Endothelial cell of umbilical vein (primary cell): ENCODE measurements at regions not wholly inside any gene's neighbourhood (a gene's known extent, or its start where the extent isn't known, plus 50 kb on each side); places are given as distances from the start of the nearest gene placed in this dataset.

Experiments used
- BruUV-seq: library from RNA; stranded (reverse); fragments of 400-500 nt; replicated peaks from 2 replicates; lab custom pipeline; 2021; lab: Mats Ljungman, UMichigan
- CTCF ChIA-PET: fragments of 300-600, 350-600 bp; sonication (Branson Sonifier 250); formaldehyde crosslinking; loops from one replicate; lab custom pipeline; 2021; ENCODE audit warnings: antibody characterized with exemption, inconsistent platforms; lab: Charles Lee
- POLR2A ChIA-PET: fragments of 300-600, 350-600 bp; sonication (Branson Sonifier 250); formaldehyde crosslinking; loops from one replicate; lab custom pipeline; 2021; ENCODE audit warnings: antibody characterized with exemption, inconsistent platforms; lab: Charles Lee
- DNase-seq: peaks from one replicate; pipeline ENCODE4 v3.0.0-alpha.2; 2011; ENCODE audit warnings: low read depth, low spot score
- FAIRE-seq: peaks from 2 replicates; lab custom pipeline; 2011; peaks lifted over from hg19 to GRCh38; lab: Jason Lieb, UNC
- H2AFZ ChIP-seq: 2 replicates; pipeline ENCODE4 v1.6.0; 2012; ENCODE audit warnings: low read depth, low read length, control low read depth, inconsistent platforms
- H3K27ac ChIP-seq: 2 replicates; pipeline ENCODE4 v1.5.1; 2011; ENCODE audit warnings: low read depth, mild to moderate bottlenecking, control low read depth, low read length, moderate library complexity; ENCODE audit not compliant: insufficient read depth
- H3K27me3 ChIP-seq, 2 experiments: 2 replicates each; pipeline versions ENCODE4 v1.6.0 to v1.6.1; 2011; ENCODE audit warnings: low read length in 2 of 2, mixed read lengths in 1 of 2; ENCODE audit not compliant: control insufficient read depth in 2 of 2, insufficient read depth in 2 of 2
- H3K36me3 ChIP-seq, 2 experiments: 2 replicates in 1 of 2; 3 replicates in 1 of 2; pipeline ENCODE4 v1.5.1; 2011; ENCODE audit warnings: low read length in 2 of 2, mild to moderate bottlenecking in 1 of 2, moderate library complexity in 1 of 2; ENCODE audit not compliant: control insufficient read depth in 2 of 2, insufficient read depth in 2 of 2; ENCODE audit errors: extremely low read depth in 1 of 2
- H3K4me1 ChIP-seq: 3 replicates; pipeline ENCODE4 v1.5.1; 2011; ENCODE audit warnings: mild to moderate bottlenecking, low read length; ENCODE audit not compliant: control insufficient read depth, insufficient read depth; ENCODE audit errors: extremely low read depth
- H3K4me2 ChIP-seq: 2 replicates; pipeline ENCODE4 v1.6.1; 2011; ENCODE audit warnings: low read length, control low read depth, mixed read lengths; ENCODE audit not compliant: insufficient read depth
- H3K4me3 ChIP-seq, 3 experiments: fragments of 200-600 bp in 1 of 3; sonication (generic), shearing (Covaris generic) in 1 of 3; replicated peaks in 1 of 3; 2 replicates each; pipeline ENCODE4 v1.5.1; 2011 to 2016; ENCODE audit warnings: control low read depth in 3 of 3, low read length in 3 of 3, mild to moderate bottlenecking in 2 of 3, inconsistent platforms in 1 of 3, low read depth in 1 of 3, moderate library complexity in 1 of 3; ENCODE audit not compliant: insufficient read depth in 1 of 3
- H3K79me2 ChIP-seq: 2 replicates; pipeline ENCODE4 v1.6.0; 2012; ENCODE audit warnings: low read length, inconsistent platforms; ENCODE audit not compliant: control insufficient read depth, insufficient read depth
- H3K9ac ChIP-seq: replicated peaks from 2 replicates; pipeline ENCODE3; 2011; ENCODE audit warnings: low read length, control low read depth; ENCODE audit not compliant: insufficient read depth; ENCODE audit errors: extremely low read depth
- H3K9me1 ChIP-seq: replicated peaks from 3 replicates; pipeline ENCODE4 v1.6.0; 2011; ENCODE audit warnings: mild to moderate bottlenecking, low read length; ENCODE audit not compliant: control insufficient read depth, insufficient read depth; ENCODE audit errors: extremely low read depth
- H3K9me3 ChIP-seq: replicated peaks from 2 replicates; pipeline ENCODE4 v1.5.1; 2012; ENCODE audit warnings: low read length, inconsistent platforms; ENCODE audit not compliant: control insufficient read depth, insufficient read depth
- H4K20me1 ChIP-seq: replicated peaks from 2 replicates; pipeline ENCODE3; 2011; ENCODE audit warnings: mild to moderate bottlenecking, low read length; ENCODE audit not compliant: control insufficient read depth, insufficient read depth; ENCODE audit errors: extremely low read depth
- CTCF ChIP-seq, 2 donors: IDR thresholded peaks; 1 replicate in 1 of 2; 2 replicates in 1 of 2; pipeline ENCODE4 v1.5.1; 2011; ENCODE audit warnings: low read length in 2 of 2, mild to moderate bottlenecking in 2 of 2, moderate library complexity in 2 of 2, control low read depth in 1 of 2, inconsistent platforms in 1 of 2, low read depth in 1 of 2; ENCODE audit not compliant: insufficient read depth in 1 of 2; ENCODE audit errors: extremely low read depth in 1 of 2
- EZH2 ChIP-seq: IDR thresholded peaks from 2 replicates; pipeline ENCODE4 v1.6.1; 2012; ENCODE audit warnings: borderline replicate concordance, low read depth, mild to moderate bottlenecking, moderate library complexity, low read length, inconsistent platforms; ENCODE audit not compliant: severe bottlenecking
- FOS ChIP-seq: IDR thresholded peaks from 2 replicates; pipeline ENCODE4 v1.6.1; 2011; ENCODE audit warnings: mild to moderate bottlenecking, low read length, moderate library complexity, borderline replicate concordance; ENCODE audit not compliant: insufficient read depth
- GATA2 ChIP-seq: IDR thresholded peaks from 2 replicates; pipeline ENCODE4 v1.7.0; 2011; ENCODE audit warnings: low read depth, mild to moderate bottlenecking, moderate library complexity, mixed read lengths, low read length; ENCODE audit not compliant: insufficient read length, insufficient read depth
- JUN ChIP-seq: IDR thresholded peaks from 2 replicates; pipeline ENCODE4 v1.6.1; 2011; ENCODE audit warnings: borderline replicate concordance, low read depth; ENCODE audit not compliant: insufficient read length, insufficient read depth
- MYC ChIP-seq: IDR thresholded peaks from one replicate; pipeline ENCODE4 v1.6.1; 2011; ENCODE audit warnings: mild to moderate bottlenecking, low read depth, low read length
- POLR2A ChIP-seq: IDR thresholded peaks from 2 replicates; pipeline ENCODE4 v1.6.1; 2012; ENCODE audit warnings: low read depth, mild to moderate bottlenecking, control low read depth, low read length
- POLR2AphosphoS5 ChIP-seq: IDR thresholded peaks from 2 replicates; pipeline ENCODE4 v1.6.1; 2012; ENCODE audit warnings: low read depth, mild to moderate bottlenecking, control low read depth, low read length, moderate library complexity; ENCODE audit not compliant: insufficient read depth
- dilution Hi-C: fragments of 300-500 bp; cut with MboI; formaldehyde crosslinking; loops from one replicate; pipeline ENCODE4 v1.15.0; 2019; ENCODE audit warnings: low sequenced_read_pairs; ENCODE audit not compliant: extremely low pct_ligation_motif_present
- intact Hi-C: fragments of 100-400 bp; cut with micrococcal nuclease; formaldehyde crosslinking; loops from one replicate; pipeline ENCODE4 v1.10.0; 2022
- TF ChIP-seq, protein P1 (sequence below): IDR thresholded peaks from 2 replicates; pipeline ENCODE4 v1.6.1; 2011; ENCODE audit not compliant: insufficient read depth, insufficient read length

DNA sequence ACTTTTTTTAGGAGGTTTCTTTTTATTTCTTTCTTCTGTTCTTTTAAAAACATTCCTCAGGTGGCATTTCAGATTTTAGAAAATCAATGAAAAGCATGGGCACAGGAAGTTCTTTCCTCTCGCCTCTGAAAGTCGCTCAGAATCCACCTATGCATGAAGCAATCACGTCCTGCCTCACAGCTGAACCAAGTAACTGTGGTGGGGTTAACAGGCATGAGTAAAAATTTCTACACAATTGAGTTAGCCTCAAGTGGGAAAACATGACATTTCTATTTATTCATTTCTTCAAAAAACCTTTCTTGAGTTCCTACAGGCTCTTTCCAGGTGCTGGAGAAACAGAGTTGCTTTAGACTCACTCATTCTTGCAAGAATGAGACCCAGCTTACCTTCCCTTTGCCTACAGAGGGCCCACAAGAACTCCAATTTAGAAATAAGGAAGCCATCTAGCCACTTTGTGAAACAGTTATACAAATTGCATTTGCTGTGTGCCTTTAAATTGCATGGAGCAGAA, 508.9 kb upstream of the PKN2 start:
- H3K4me2 ChIP-seq, result no peak overlapping the region
- CTCF ChIA-PET, result interaction anchor here (1.0 to 1.2 kb wide), 2 partner anchors 9 to 849 kb away, joined by 3 to 5 read pairs; no protein-coding TSS in a partner anchor
- no peaks in the 10 kb centered on the region for H3K79me2 ChIP-seq
- H3K9ac ChIP-seq, result no peak overlapping the region
- no TSS peak for BruUV-seq
- DNase-seq (no peak), FAIRE-seq (no peak)
- H3K36me3 ChIP-seq, result no peaks in the 10 kb centered on the region
- peaks cover 2 to 3% of the 10 kb centered on the region in 2 experiments for H3K27me3 ChIP-seq
- TF ChIP-seq CTCF (IDR thresholded peaks at IDR 0.05; ENCODE audit: extremely low read depth in 1 of 2, insufficient read depth in 1 of 2, low read depth in 1 of 2, low read length in 2 of 2) (no peak), POLR2AphosphoS5 (no peak), JUN (no peak), POLR2A (no peak), FOS (no peak), EZH2 (no peak), GATA2 (no peak), MYC (no peak)
- TF ChIP-seq, protein P1, sequence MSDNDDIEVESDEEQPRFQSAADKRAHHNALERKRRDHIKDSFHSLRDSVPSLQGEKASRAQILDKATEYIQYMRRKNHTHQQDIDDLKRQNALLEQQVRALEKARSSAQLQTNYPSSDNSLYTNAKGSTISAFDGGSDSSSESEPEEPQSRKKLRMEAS, result no peak
- no peak overlapping the region for H2AFZ ChIP-seq
- no peaks in the 10 kb centered on the region for H4K20me1 ChIP-seq
- no peaks in the 10 kb centered on the region for H3K9me3 ChIP-seq
- POLR2A ChIA-PET, result no interaction called here
- intact Hi-C loops, result no loop called here
- H3K4me3 ChIP-seq, result no peak overlapping the region
- H3K27ac ChIP-seq, result no peak overlapping the region
- H3K4me1 ChIP-seq, result no peaks in the 10 kb centered on the region
- dilution Hi-C loops, result no loop called here
- no peaks in the 10 kb centered on the region for H3K9me1 ChIP-seq
